K562 (cell line): ENCODE measurements at regions not wholly inside any gene's neighbourhood (a gene's known extent, or its start where the extent isn't known, plus 50 kb on each side); places are given as distances from the start of the nearest gene placed in this dataset.

Experiments
- ATAC-seq: fragments of 200-7000 bp; cut with Tn5 transposase; 3 replicates; pipeline ENCODE4 v1.9.1; 2020; ENCODE audit warnings: moderate library complexity
- BruUV-seq: library from RNA; stranded (reverse); fragments of 400-500 nt; replicated peaks from 2 replicates; lab custom pipeline; 2021; lab: Mats Ljungman, UMichigan
- CTCF ChIA-PET: fragments of 300-600 bp; formaldehyde crosslinking; extraction: SDS; loops from one replicate; lab custom pipeline; 2021; ENCODE audit warnings: low intra/inter-chr PET ratio; lab: Yijun Ruan, JAX
- POLR2A ChIA-PET: fragments of 300-600, 350-650 bp; sonication (Branson Sonifier 250); formaldehyde crosslinking; extraction: SDS; loops from one replicate; lab custom pipeline; 2021; ENCODE audit warnings: antibody characterized with exemption, inconsistent platforms; lab: Yijun Ruan, JAX
- DNase-seq, 4 experiments: peaks; one replicate each; pipeline versions ENCODE4 v3.0.0 to v3.0.0-alpha.2; 2011 to 2018; ENCODE audit warnings: low spot score in 3 of 4, mixed read lengths in 3 of 4; ENCODE audit errors: extremely low read depth in 1 of 4
- FAIRE-seq: peaks from 2 replicates; lab custom pipeline; 2011; peaks lifted over from hg19 to GRCh38; lab: Jason Lieb, UNC
- H2AFZ ChIP-seq: 2 replicates; pipeline ENCODE4 v1.6.0; 2011; ENCODE audit warnings: low read depth, low read length, control low read depth, inconsistent platforms
- H3K27ac ChIP-seq: fragments of 200-600 bp; 3 replicates; pipeline ENCODE4 v1.8.0; 2011; ENCODE audit warnings: low read depth, mild to moderate bottlenecking, control low read depth, inconsistent platforms, low read length, moderate library complexity, mixed read lengths; ENCODE audit errors: extremely low read depth
- H3K27me3 ChIP-seq, 2 experiments: fragments of 300-600 bp in 1 of 2; 2 replicates in 1 of 2; 3 replicates in 1 of 2; pipeline versions ENCODE4 v1.6.0 to v1.8.0; 2011; ENCODE audit warnings: inconsistent platforms in 2 of 2, low read length in 2 of 2, mild to moderate bottlenecking in 1 of 2, mixed read lengths in 1 of 2, moderate library complexity in 1 of 2; ENCODE audit not compliant: control insufficient read depth in 2 of 2, insufficient read depth in 2 of 2
- H3K36me3 ChIP-seq: fragments of 300-600 bp; 3 replicates; pipeline ENCODE4 v1.8.0; 2011; ENCODE audit warnings: mild to moderate bottlenecking, low read length, inconsistent platforms; ENCODE audit not compliant: control insufficient read depth, insufficient read depth
- H3K4me1 ChIP-seq, 2 experiments: fragments of 200-600 bp in 1 of 2; replicated peaks in 1 of 2; 2 replicates in 1 of 2; 3 replicates in 1 of 2; pipeline versions ENCODE4 v1.5.1 to v1.8.0; 2011; ENCODE audit warnings: inconsistent platforms in 2 of 2, low read length in 2 of 2, mild to moderate bottlenecking in 1 of 2, mixed read lengths in 1 of 2, moderate library complexity in 1 of 2; ENCODE audit not compliant: control insufficient read depth in 2 of 2, insufficient read depth in 2 of 2
- H3K4me2 ChIP-seq: 2 replicates; pipeline ENCODE4 v1.6.1; 2011; ENCODE audit warnings: low read length, control low read depth, inconsistent platforms, mixed read lengths; ENCODE audit not compliant: insufficient read depth
- H3K4me3 ChIP-seq: fragments of 200-600 bp; sonication (generic), shearing (Covaris generic); 2 replicates; pipeline ENCODE4 v1.5.1; 2016; ENCODE audit warnings: control low read depth, inconsistent platforms
- H3K79me2 ChIP-seq: fragments of 200-600 bp; 3 replicates; pipeline ENCODE4 v1.8.0; 2011; ENCODE audit warnings: low read length, inconsistent platforms; ENCODE audit not compliant: control insufficient read depth, insufficient read depth
- H3K9ac ChIP-seq, 2 experiments: 2 replicates each; pipeline versions ENCODE4 v1.6.0 to v1.6.1; 2011; ENCODE audit warnings: low read depth in 2 of 2, low read length in 2 of 2, control low read depth in 1 of 2, inconsistent platforms in 1 of 2, mild to moderate bottlenecking in 1 of 2, mixed read lengths in 1 of 2; ENCODE audit not compliant: insufficient read depth in 1 of 2
- H3K9me1 ChIP-seq: one replicate; pipeline ENCODE4 v1.6.0; 2011; ENCODE audit warnings: inconsistent platforms, mild to moderate bottlenecking, low read length, moderate library complexity; ENCODE audit not compliant: control insufficient read depth, insufficient read depth
- H3K9me3 ChIP-seq: replicated peaks from 2 replicates; pipeline ENCODE4 v1.5.1; 2011; ENCODE audit warnings: low read depth, low read length, inconsistent platforms; ENCODE audit not compliant: control insufficient read depth, insufficient read depth
- H4K20me1 ChIP-seq: replicated peaks from 2 replicates; pipeline ENCODE4 v1.6.1; 2011; ENCODE audit warnings: low read length, inconsistent platforms, mixed read lengths; ENCODE audit not compliant: control insufficient read depth, insufficient read depth
- E2F8 ChIP-seq: fragments of 450-650 bp; IDR thresholded peaks from 2 replicates; pipeline ENCODE4 v1.7.1; 2018; ENCODE audit warnings: mild to moderate bottlenecking, low read depth; ENCODE audit not compliant: partially characterized antibody
- HNRNPLL ChIP-seq: fragments of 200-400 bp; formaldehyde crosslinking; IDR thresholded peaks from 2 replicates; pipeline ENCODE4 v1.6.1; 2017; ENCODE audit warnings: low read length, low read depth, mild to moderate bottlenecking; ENCODE audit not compliant: poor library complexity, severe bottlenecking
- LEF1 ChIP-seq: fragments of 450-650 bp; IDR thresholded peaks from 2 replicates; pipeline ENCODE4 v1.6.1; 2016; ENCODE audit warnings: mild to moderate bottlenecking
- MCM7 ChIP-seq, 2 experiments: fragments of 450-650 bp; IDR thresholded peaks; 2 replicates each; pipeline ENCODE4 v1.6.1; 2016 to 2018
- NR2F6 ChIP-seq: fragments of 450-650 bp; formaldehyde crosslinking; IDR thresholded peaks from 2 replicates; pipeline ENCODE4 v1.4.0; 2020; ENCODE audit warnings: mild to moderate bottlenecking
- PTBP1 ChIP-seq: fragments of 200-400 bp; formaldehyde crosslinking; IDR thresholded peaks from 2 replicates; pipeline ENCODE4 v1.6.1; 2017; ENCODE audit warnings: low read depth, low read length
- PTRF ChIP-seq: fragments of 450-650 bp; IDR thresholded peaks from 2 replicates; pipeline ENCODE4 v1.6.1; 2016; ENCODE audit warnings: mild to moderate bottlenecking, missing genetic modification characterization, missing compliant biosample characterization
- SMARCA5 ChIP-seq: fragments of 450-650 bp; IDR thresholded peaks from 2 replicates; pipeline ENCODE4 v1.6.1; 2016
- TBL1XR1 ChIP-seq, 2 experiments: IDR thresholded peaks; 2 replicates each; pipeline ENCODE4 v1.6.1; 2012; ENCODE audit warnings: improper control_type of control experiment in 2 of 2, low read length in 2 of 2, mild to moderate bottlenecking in 1 of 2
- WGBS: fragments of 100-300 bp; shearing (Covaris generic); methylation state at CpG from one replicate; pipeline ENCODE4 v1.1.6; 2016; ENCODE audit warnings: low coverage, mixed read lengths; ENCODE audit not compliant: insufficient coverage; ENCODE audit errors: missing lambda C conversion rate; 5-methylcytosine and 5-hydroxymethylcytosine counted together
- in situ Hi-C: fragments of 300-500 bp; cut with MboI; formaldehyde crosslinking; loops from 4 replicates; pipeline ENCODE4 v1.15.0; 2018; ENCODE audit warnings: inconsistent platforms, mixed read lengths
- intact Hi-C: fragments of 100-400 bp; cut with micrococcal nuclease; formaldehyde crosslinking; loops from 2 replicates; pipeline ENCODE4 v1.14.2; 2022

GRCh38 chr2:194824450-194824849 is 832.6 kb upstream of the SLC39A10 start:
- Histone ChIP-seq H3K4me1 (no peaks in the 10 kb centered on the region), H3K27me3 (no peaks in the 10 kb centered on the region), H3K9me1 (no peaks in the 10 kb centered on the region), H3K4me3 (no peak overlapping the region), H3K79me2 (no peaks in the 10 kb centered on the region), H3K36me3 (no peaks in the 10 kb centered on the region)
- 0% methylated on average over 2 of the region's 2 CpGs for WGBS
- in situ Hi-C loops, result no loop called here
- ATAC-seq (no peak), DNase-seq (no peak)
- POLR2A ChIA-PET, result no interaction called here
- TF ChIP-seq LEF1 (no peak), HNRNPLL (no peak), MCM7 (IDR thresholded peaks at IDR 0.05) (no peak), TBL1XR1 (IDR thresholded peaks at IDR 0.05; ENCODE audit: low read length in 2 of 2) (no peak), NR2F6 (no peak), SMARCA5 (no peak), PTBP1 (no peak)
- TF ChIP-seq, all 486 proteins: peak for 0
- Histone ChIP-seq H4K20me1 (no peaks in the 10 kb centered on the region), H3K9me3 (no peaks in the 10 kb centered on the region), H3K27ac (no peak overlapping the region), H2AFZ (no peak overlapping the region), H3K4me2 (no peak overlapping the region), H3K9ac (no peak overlapping the region)
- intact Hi-C loops, result no loop called here
- no TSS peak for BruUV-seq
- FAIRE-seq, result no peak
- CTCF ChIA-PET, result no interaction called here

- Histone ChIP-seq H4K20me1 (no peaks in the 10 kb centered on the region), H3K9me3 (no peaks in the 10 kb centered on the region), H3K9ac (no peak overlapping the region), H3K27me3 (no peaks in the 10 kb centered on the region), H3K4me1 (no peaks in the 10 kb centered on the region), H3K36me3 (no peaks in the 10 kb centered on the region), H3K9me1 (no peaks in the 10 kb centered on the region), H2AFZ (no peak overlapping the region), H3K27ac (no peak overlapping the region), H3K4me3 (no peak overlapping the region), H3K79me2 (no peaks in the 10 kb centered on the region), H3K4me2 (no peak overlapping the region)
- WGBS, result 4% methylated on average over 4 of the region's 5 CpGs
- DNase-seq, result no peak
- no peak for TF ChIP-seq PTRF (tag)
- no peak for TF ChIP-seq E2F8
- FAIRE-seq, result no peak
- intact Hi-C loops, result no loop called here
- no TSS peak for BruUV-seq
- POLR2A ChIA-PET, result no interaction called here
- no peak for ATAC-seq
- CTCF ChIA-PET, result no interaction called here
- in situ Hi-C loops, result no loop called here
Measured at GRCh38 chr2:194822657-194823056, 834.4 kb upstream of the SLC39A10 start.
